ENCODE measurements at regions not wholly inside any gene's neighbourhood (a gene's known extent, or its start where the extent isn't known, plus 50 kb on each side); places are given as distances from the start of the nearest gene placed in this dataset.
"Not testable (repeated sequence)": the region's sequence is repeated elsewhere in the genome, so short reads cannot be mapped to it uniquely, and the experiment has no call there.

GRCh38 chr1:187819086-187819485 is 990.3 kb downstream of the PLA2G4A start:
- no peak for DNase-seq (ENCODE audit: low spot score)

- no peak for DNase-seq (ENCODE audit: low spot score)
Measured at GRCh38 chr1:187836557-187836956, 1007.8 kb downstream of the PLA2G4A start.

GRCh38 chr1:187837787-187838186 is 1009.0 kb downstream of the PLA2G4A start:
- no peak for DNase-seq (ENCODE audit: low spot score)

GRCh38 chr1:187838335-187839293 is 1009.9 kb downstream of the PLA2G4A start:
- DNase-seq (ENCODE audit: low spot score) = no peak

- DNase-seq (ENCODE audit: low spot score) = no peak
Measured at GRCh38 chr1:187839873-187840272, 1011.1 kb downstream of the PLA2G4A start.

- no peak for DNase-seq (ENCODE audit: low spot score)
Measured at GRCh38 chr1:187840557-187840956, 1011.8 kb downstream of the PLA2G4A start.

GRCh38 chr1:187842406-187843165 is 1013.8 kb downstream of the PLA2G4A start:
- peak; percentile 8 for DNase-seq (ENCODE audit: low spot score)

GRCh38 chr1:187844313-187844712 is 1015.6 kb downstream of the PLA2G4A start:
- DNase-seq (ENCODE audit: low spot score) = no peak

- no peak for DNase-seq (ENCODE audit: low spot score)
Measured at GRCh38 chr1:187847531-187847930, 1018.8 kb downstream of the PLA2G4A start.

- DNase-seq (ENCODE audit: low spot score) = no peak
Measured at GRCh38 chr1:187848321-187848720, 1019.6 kb downstream of the PLA2G4A start.

- DNase-seq (ENCODE audit: low spot score) = not testable (repeated sequence)
Measured at GRCh38 chr1:187850146-187850545, 1021.4 kb downstream of the PLA2G4A start.

GRCh38 chr1:187853505-187853904 is 1024.8 kb downstream of the PLA2G4A start:
- peak; percentile 44 for DNase-seq (ENCODE audit: low spot score)

GRCh38 chr1:187854457-187854856 is 1025.7 kb downstream of the PLA2G4A start:
- no peak for DNase-seq (ENCODE audit: low spot score)

GRCh38 chr1:187862506-187862905 is 1033.8 kb downstream of the PLA2G4A start:
- DNase-seq (ENCODE audit: low spot score) = no peak

- no peak for DNase-seq (ENCODE audit: low spot score)
Measured at GRCh38 chr1:187870552-187870951, 1041.8 kb downstream of the PLA2G4A start.

- DNase-seq (ENCODE audit: low spot score) = peak; percentile 98
Measured at GRCh38 chr1:187871177-187871845, 1042.6 kb downstream of the PLA2G4A start.

- DNase-seq (ENCODE audit: low spot score) = no peak
Measured at GRCh38 chr1:187872550-187872949, 1043.8 kb downstream of the PLA2G4A start.

- peak; percentile 68 for DNase-seq (ENCODE audit: low spot score)
Measured at GRCh38 chr1:187873126-187873525, 1044.4 kb downstream of the PLA2G4A start.

- DNase-seq (ENCODE audit: low spot score) = no peak
Measured at GRCh38 chr1:187876775-187877174, 1048.0 kb downstream of the PLA2G4A start.

- no peak for DNase-seq (ENCODE audit: low spot score)
Measured at GRCh38 chr1:187877220-187877619, 1048.5 kb downstream of the PLA2G4A start.

- no peak for DNase-seq (ENCODE audit: low spot score)
Measured at GRCh38 chr1:187878883-187879282, 1050.1 kb downstream of the PLA2G4A start.

- no peak for DNase-seq (ENCODE audit: low spot score)
Measured at GRCh38 chr1:187883356-187883755, 1054.6 kb downstream of the PLA2G4A start.

Data from SK-N-DZ (cell line).